ENCODE measurements at regions not wholly inside any gene's neighbourhood (a gene's known extent, or its start where the extent isn't known, plus 50 kb on each side); places are given as distances from the start of the nearest gene placed in this dataset.

DNA sequence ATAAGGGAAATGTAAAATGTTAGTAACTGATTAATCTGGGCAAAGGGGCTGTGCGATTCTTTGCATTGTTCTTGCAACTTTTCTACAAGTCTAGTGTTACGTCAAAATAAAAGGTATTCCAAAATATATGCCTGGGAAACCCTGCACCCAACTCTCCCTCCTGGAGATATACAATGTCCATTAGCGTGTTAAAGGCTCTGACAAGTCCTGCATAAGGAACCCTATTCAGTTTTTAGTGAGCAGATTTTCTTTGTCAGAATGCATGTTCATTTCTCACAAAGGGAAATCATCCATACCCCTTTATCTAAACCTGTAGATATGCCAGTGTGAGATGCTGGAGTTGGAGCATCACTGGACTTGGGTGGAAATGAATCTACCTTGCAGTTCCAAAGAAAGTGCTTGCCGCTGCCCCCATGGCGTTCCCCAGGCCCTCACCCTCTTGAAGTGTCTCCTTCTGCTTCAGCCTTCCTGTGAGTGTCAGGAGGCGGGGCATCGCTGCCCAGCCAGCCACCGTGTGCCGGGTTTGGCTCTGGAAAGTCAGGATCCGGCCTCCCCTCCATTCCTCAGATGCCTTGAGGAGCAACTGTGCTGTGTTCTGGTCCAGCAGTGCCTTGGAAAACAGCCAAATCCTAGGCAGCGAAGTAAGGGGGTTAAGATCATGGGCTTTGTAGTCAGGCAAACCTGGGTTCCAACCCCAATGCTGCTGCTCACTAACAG lies 85.5 kb downstream of the RMI2 start:
- H3K4me3 ChIP-seq (ENCODE audit: control insufficient read depth in 1 of 7, extremely low read depth in 1 of 7, insufficient read depth in 4 of 7, low read depth in 2 of 7, low read length in 6 of 7): no peak overlapping the region
- H3K27me3 ChIP-seq (replicated peaks in 2 of 5; ENCODE audit: control insufficient read depth in 4 of 5, insufficient read depth in 5 of 5, low read length in 4 of 5): no peaks in the 10 kb centered on the region
- POLR2A ChIA-PET: no interaction called here
- H3K4me1 ChIP-seq (ENCODE audit: control extremely low read depth in 1 of 4, control insufficient read depth in 4 of 4, insufficient read depth in 4 of 4, low read length in 3 of 4): peaks cover 0 to 22% (median 2%) of the 10 kb centered on the region in 4 experiments
- CTCF ChIA-PET: no interaction called here
- H3K36me3 ChIP-seq (ENCODE audit: control insufficient read depth in 4 of 4, insufficient read depth in 4 of 4, low read length in 3 of 4): peaks cover 0 to 4% (median 0%) of the 10 kb centered on the region in 4 experiments
- WGBS (ENCODE audit: insufficient coverage): 88% methylated on average over 11 of the region's 11 CpGs
- peaks cover 0 to 8% (median 3%) of the 10 kb centered on the region in 5 experiments for H3K9me3 ChIP-seq (ENCODE audit: control extremely low read depth in 1 of 5, control insufficient read depth in 4 of 5, insufficient read depth in 2 of 5, low read depth in 1 of 5, low read length in 4 of 5)
- no peak for DNase-seq
- H3K27ac ChIP-seq (ENCODE audit: insufficient read depth in 1 of 2, low read depth in 1 of 2, low read length in 2 of 2, poor library complexity in 1 of 2, severe bottlenecking in 2 of 2): no peak overlapping the region

DNA sequence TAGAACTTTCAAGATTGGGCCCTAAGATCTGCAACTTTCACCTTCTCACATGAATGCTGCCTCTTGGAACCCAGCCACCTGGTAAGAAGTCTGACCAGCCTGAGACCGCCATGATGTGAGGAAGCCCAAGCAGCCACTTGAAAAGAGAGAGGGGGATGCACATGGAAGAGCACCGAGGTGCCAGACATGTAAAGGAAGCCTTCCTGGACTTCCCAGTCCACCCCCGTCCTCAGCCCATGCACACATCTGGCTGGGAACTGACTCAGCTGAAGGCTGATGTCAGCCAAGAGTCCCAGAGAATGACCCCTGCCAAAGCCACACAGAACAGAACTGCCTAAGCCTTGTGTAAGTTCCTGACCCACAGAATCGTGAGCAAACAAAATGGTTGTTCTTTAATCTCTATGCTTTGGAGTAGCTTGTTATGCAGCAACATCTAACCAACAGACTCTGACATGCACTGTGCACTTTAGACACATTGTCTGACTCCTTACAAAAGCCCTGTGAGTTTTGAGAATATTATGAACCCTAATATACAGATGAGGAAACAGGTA lies 86.7 kb downstream of the RMI2 start:
- Histone ChIP-seq H3K27me3 (replicated peaks in 2 of 5; ENCODE audit: control insufficient read depth in 4 of 5, insufficient read depth in 5 of 5, low read length in 4 of 5) (no peaks in the 10 kb centered on the region), H3K27ac (ENCODE audit: insufficient read depth in 1 of 2, low read depth in 1 of 2, low read length in 2 of 2, poor library complexity in 1 of 2, severe bottlenecking in 2 of 2) (no peak overlapping the region), H3K9me3 (ENCODE audit: control extremely low read depth in 1 of 5, control insufficient read depth in 4 of 5, insufficient read depth in 2 of 5, low read depth in 1 of 5, low read length in 4 of 5) (peaks cover 0 to 8% (median 3%) of the 10 kb centered on the region in 5 experiments), H3K4me1 (ENCODE audit: control extremely low read depth in 1 of 4, control insufficient read depth in 4 of 4, insufficient read depth in 4 of 4, low read length in 3 of 4) (peaks cover 0 to 22% (median 2%) of the 10 kb centered on the region in 4 experiments), H3K36me3 (ENCODE audit: control insufficient read depth in 4 of 4, insufficient read depth in 4 of 4, low read length in 3 of 4) (peaks cover 0 to 4% (median 0%) of the 10 kb centered on the region in 4 experiments), H3K4me3 (ENCODE audit: control insufficient read depth in 1 of 7, extremely low read depth in 1 of 7, insufficient read depth in 4 of 7, low read depth in 2 of 7, low read length in 6 of 7) (no peak overlapping the region)
- ChIA-PET CTCF (interaction anchor here (1.1 kb wide), 1 partner anchor 15 kb away, joined by 3 read pairs; no protein-coding TSS in a partner anchor), POLR2A (no interaction called here)
- 100% methylated on average over 3 of the region's 4 CpGs for WGBS (ENCODE audit: insufficient coverage)
- DNase-seq: no peak

GRCh38 chr16:11432856-11433395 lies 87.7 kb downstream of the RMI2 start:
- 100% methylated on average over 3 of the region's 4 CpGs for WGBS (ENCODE audit: insufficient coverage)
- ChIA-PET POLR2A (no interaction called here), CTCF (interaction anchor here (1.1 to 1.3 kb wide), 2 partner anchors 14 to 26 kb away, joined by 3 read pairs; no protein-coding TSS in a partner anchor)
- Histone ChIP-seq H3K4me1 (ENCODE audit: control extremely low read depth in 1 of 4, control insufficient read depth in 4 of 4, insufficient read depth in 4 of 4, low read length in 3 of 4) (peaks cover 0 to 19% (median 0%) of the 10 kb centered on the region in 4 experiments), H3K9me3 (ENCODE audit: control extremely low read depth in 1 of 5, control insufficient read depth in 4 of 5, insufficient read depth in 2 of 5, low read depth in 1 of 5, low read length in 4 of 5) (peaks cover 0 to 8% (median 3%) of the 10 kb centered on the region in 5 experiments), H3K27ac (ENCODE audit: insufficient read depth in 1 of 2, low read depth in 1 of 2, low read length in 2 of 2, poor library complexity in 1 of 2, severe bottlenecking in 2 of 2) (no peak overlapping the region), H3K4me3 (ENCODE audit: control insufficient read depth in 1 of 7, extremely low read depth in 1 of 7, insufficient read depth in 4 of 7, low read depth in 2 of 7, low read length in 6 of 7) (no peak overlapping the region), H3K27me3 (replicated peaks in 2 of 5; ENCODE audit: control insufficient read depth in 4 of 5, insufficient read depth in 5 of 5, low read length in 4 of 5) (no peaks in the 10 kb centered on the region), H3K36me3 (ENCODE audit: control insufficient read depth in 4 of 4, insufficient read depth in 4 of 4, low read length in 3 of 4) (peaks cover 0 to 4% (median 0%) of the 10 kb centered on the region in 4 experiments)
- no peak for DNase-seq

DNA sequence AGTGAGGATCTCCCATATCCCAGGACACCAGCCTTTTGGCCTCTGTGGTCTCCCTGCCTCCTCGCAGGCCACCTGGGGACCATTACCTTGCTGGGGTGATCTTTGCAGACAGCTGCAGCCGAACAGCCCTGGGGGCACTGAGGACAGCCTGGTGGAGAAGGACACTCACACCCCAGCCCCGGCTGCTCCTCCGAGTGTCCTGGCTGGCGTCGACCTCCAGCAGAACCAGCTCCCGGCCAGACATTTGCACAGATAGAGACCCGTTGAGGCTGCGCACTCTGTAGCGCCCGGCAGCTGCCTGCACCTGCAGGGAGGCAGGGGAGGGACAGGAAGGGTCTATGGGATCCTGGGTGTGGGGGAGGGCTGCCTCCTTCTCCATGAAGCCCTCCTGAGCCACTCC lies 90.3 kb downstream of the RMI2 start:
- Histone ChIP-seq H3K36me3 (ENCODE audit: control insufficient read depth in 4 of 4, insufficient read depth in 4 of 4, low read length in 3 of 4) (peaks cover 0 to 7% (median 0%) of the 10 kb centered on the region in 4 experiments), H3K27me3 (replicated peaks in 2 of 5; ENCODE audit: control insufficient read depth in 4 of 5, insufficient read depth in 5 of 5, low read length in 4 of 5) (no peaks in the 10 kb centered on the region), H3K4me1 (ENCODE audit: control extremely low read depth in 1 of 4, control insufficient read depth in 4 of 4, insufficient read depth in 4 of 4, low read length in 3 of 4) (peaks cover 0 to 8% (median 0%) of the 10 kb centered on the region in 4 experiments), H3K9me3 (ENCODE audit: control extremely low read depth in 1 of 5, control insufficient read depth in 4 of 5, insufficient read depth in 2 of 5, low read depth in 1 of 5, low read length in 4 of 5) (peaks cover 0 to 19% (median 6%) of the 10 kb centered on the region in 5 experiments), H3K4me3 (ENCODE audit: control insufficient read depth in 1 of 7, extremely low read depth in 1 of 7, insufficient read depth in 4 of 7, low read depth in 2 of 7, low read length in 6 of 7) (no peak overlapping the region), H3K27ac (ENCODE audit: insufficient read depth in 1 of 2, low read depth in 1 of 2, low read length in 2 of 2, poor library complexity in 1 of 2, severe bottlenecking in 2 of 2) (no peak overlapping the region)
- WGBS (ENCODE audit: insufficient coverage): 94% methylated on average over 11 of the region's 11 CpGs
- no peak for DNase-seq
- CTCF ChIA-PET: interaction anchor here (1.4 to 4.5 kb wide), 3 partner anchors 10 to 28 kb away, joined by 4 to 22 read pairs (median 5); no protein-coding TSS in a partner anchor
- POLR2A ChIA-PET: no interaction called here

GRCh38 chr16:11437069-11437468 lies 91.8 kb downstream of the RMI2 start:
- Histone ChIP-seq H3K4me3 (ENCODE audit: control insufficient read depth in 1 of 7, extremely low read depth in 1 of 7, insufficient read depth in 4 of 7, low read depth in 2 of 7, low read length in 6 of 7) (no peak overlapping the region), H3K4me1 (ENCODE audit: control extremely low read depth in 1 of 4, control insufficient read depth in 4 of 4, insufficient read depth in 4 of 4, low read length in 3 of 4) (peaks cover 0 to 7% (median 0%) of the 10 kb centered on the region in 4 experiments), H3K36me3 (ENCODE audit: control insufficient read depth in 4 of 4, insufficient read depth in 4 of 4, low read length in 3 of 4) (peaks cover 0 to 18% (median 0%) of the 10 kb centered on the region in 4 experiments), H3K9me3 (ENCODE audit: control extremely low read depth in 1 of 5, control insufficient read depth in 4 of 5, insufficient read depth in 2 of 5, low read depth in 1 of 5, low read length in 4 of 5) (peaks cover 0 to 20% (median 15%) of the 10 kb centered on the region in 5 experiments), H3K27ac (ENCODE audit: insufficient read depth in 1 of 2, low read depth in 1 of 2, low read length in 2 of 2, poor library complexity in 1 of 2, severe bottlenecking in 2 of 2) (no peak overlapping the region), H3K27me3 (replicated peaks in 2 of 5; ENCODE audit: control insufficient read depth in 4 of 5, insufficient read depth in 5 of 5, low read length in 4 of 5) (no peaks in the 10 kb centered on the region)
- ChIA-PET POLR2A (no interaction called here), CTCF (interaction anchor here (0.7 to 4.5 kb wide), 5 partner anchors 9 to 102 kb away, joined by 3 to 22 read pairs (median 4); no protein-coding TSS in a partner anchor)
- DNase-seq: no peak
- WGBS (ENCODE audit: insufficient coverage): 96% methylated on average over 4 of the region's 5 CpGs

- 75% methylated on average over 2 of the region's 4 CpGs for WGBS (ENCODE audit: insufficient coverage)
- Histone ChIP-seq H3K4me3 (ENCODE audit: control insufficient read depth in 1 of 7, extremely low read depth in 1 of 7, insufficient read depth in 4 of 7, low read depth in 2 of 7, low read length in 6 of 7) (no peak overlapping the region), H3K4me1 (ENCODE audit: control extremely low read depth in 1 of 4, control insufficient read depth in 4 of 4, insufficient read depth in 4 of 4, low read length in 3 of 4) (peaks cover 0 to 2% (median 0%) of the 10 kb centered on the region in 4 experiments), H3K27ac (ENCODE audit: insufficient read depth in 1 of 2, low read depth in 1 of 2, low read length in 2 of 2, poor library complexity in 1 of 2, severe bottlenecking in 2 of 2) (no peak overlapping the region), H3K27me3 (replicated peaks in 2 of 5; ENCODE audit: control insufficient read depth in 4 of 5, insufficient read depth in 5 of 5, low read length in 4 of 5) (no peaks in the 10 kb centered on the region), H3K36me3 (ENCODE audit: control insufficient read depth in 4 of 4, insufficient read depth in 4 of 4, low read length in 3 of 4) (peaks cover 0 to 16% (median 0%) of the 10 kb centered on the region in 4 experiments), H3K9me3 (ENCODE audit: control extremely low read depth in 1 of 5, control insufficient read depth in 4 of 5, insufficient read depth in 2 of 5, low read depth in 1 of 5, low read length in 4 of 5) (peaks cover 0 to 17% (median 15%) of the 10 kb centered on the region in 5 experiments)
- no peak for DNase-seq
- CTCF ChIA-PET: interaction anchor here (0.9 to 2.0 kb wide), 3 partner anchors 15 to 32 kb away, joined by 3 to 6 read pairs (median 5); no protein-coding TSS in a partner anchor
- POLR2A ChIA-PET: no interaction called here
Observed at GRCh38 chr16:11439790-11440656, 94.8 kb downstream of the RMI2 start.
